H1 (cell line): ENCODE measurements at regions not wholly inside any gene's neighbourhood (a gene's known extent, or its start where the extent isn't known, plus 50 kb on each side); places are given as distances from the start of the nearest gene placed in this dataset.

Source experiments
- CTCF ChIA-PET: fragments of 300-600 bp; sonication (Branson Sonifier 250); formaldehyde crosslinking; loops from one replicate; lab custom pipeline; 2021; ENCODE audit not compliant: partially characterized antibody; lab: Charles Lee
- POLR2A ChIA-PET: fragments of 300-600 bp; sonication (Branson Sonifier 250); formaldehyde crosslinking; loops from one replicate; lab custom pipeline; 2021; ENCODE audit warnings: inconsistent platforms; ENCODE audit not compliant: partially characterized antibody; lab: Charles Lee
- DNase-seq, 2 experiments: peaks; one replicate each; pipeline versions ENCODE4 v3.0.0 to v3.0.0-alpha.2; 2010 to 2022; ENCODE audit warnings: low spot score in 2 of 2, low read depth in 1 of 2, mixed read lengths in 1 of 2
- FAIRE-seq: peaks from 2 replicates; lab custom pipeline; 2011; peaks lifted over from hg19 to GRCh38; lab: Jason Lieb, UNC
- H2AFZ ChIP-seq: 2 replicates; pipeline ENCODE4 v1.8.1; 2012; ENCODE audit warnings: low read length, inconsistent platforms
- H2AK5ac ChIP-seq: 2 replicates; pipeline ENCODE4 v1.6.1; 2013; ENCODE audit warnings: low read depth, low read length
- H2BK120ac ChIP-seq: replicated peaks from 2 replicates; pipeline ENCODE3; 2013; ENCODE audit warnings: low read depth, low read length, inconsistent platforms
- H2BK12ac ChIP-seq: 2 replicates; pipeline ENCODE4 v1.6.1; 2013; ENCODE audit warnings: low read depth, low read length
- H2BK15ac ChIP-seq: 2 replicates; pipeline ENCODE4 v1.6.1; 2013; ENCODE audit warnings: low read length
- H2BK20ac ChIP-seq: 2 replicates; pipeline ENCODE4 v1.6.1; 2013; ENCODE audit warnings: low read length
- H2BK5ac ChIP-seq: 2 replicates; pipeline ENCODE4 v1.6.1; 2013; ENCODE audit warnings: low read depth, low read length
- H3K14ac ChIP-seq: 2 replicates; pipeline ENCODE4 v1.6.1; 2013; ENCODE audit warnings: inconsistent platforms; ENCODE audit not compliant: insufficient read length
- H3K18ac ChIP-seq: 2 replicates; pipeline ENCODE4 v1.6.1; 2013; ENCODE audit warnings: low read length; ENCODE audit errors: extremely low read depth
- H3K23ac ChIP-seq: 2 replicates; pipeline ENCODE4 v1.6.1; 2013; ENCODE audit warnings: inconsistent platforms; ENCODE audit not compliant: insufficient read length
- H3K23me2 ChIP-seq: 2 replicates; pipeline ENCODE4 v1.6.1; 2013; ENCODE audit warnings: low read depth, low read length
- H3K27ac ChIP-seq: 2 replicates; pipeline ENCODE4 v1.6.1; 2011; ENCODE audit warnings: low read depth, low read length, inconsistent platforms
- H3K27me3 ChIP-seq, 4 experiments: replicated peaks in 1 of 4; 1 replicate in 1 of 4; 2 replicates in 3 of 4; pipeline versions ENCODE4 v1.6.1 to v1.8.1; 2011 to 2013; ENCODE audit warnings: low read length in 3 of 4, mild to moderate bottlenecking in 3 of 4, inconsistent platforms in 2 of 4, mixed read lengths in 2 of 4, moderate library complexity in 1 of 4; ENCODE audit not compliant: control insufficient read depth in 3 of 4, insufficient read depth in 3 of 4; ENCODE audit errors: extremely low read depth in 1 of 4
- H3K36me3 ChIP-seq, 4 experiments: 2 replicates each; pipeline versions ENCODE4 v1.6.1 to v1.8.1; 2011 to 2013; ENCODE audit warnings: mild to moderate bottlenecking in 4 of 4, low read length in 3 of 4, moderate library complexity in 2 of 4, control low read depth in 1 of 4, inconsistent platforms in 1 of 4; ENCODE audit not compliant: insufficient read depth in 4 of 4, control insufficient read depth in 2 of 4
- H3K4ac ChIP-seq: replicated peaks from 2 replicates; pipeline ENCODE3; 2013; ENCODE audit warnings: low read length, low read depth, mixed read lengths, inconsistent platforms; ENCODE audit not compliant: insufficient read length
- H3K4me1 ChIP-seq, 4 experiments: replicated peaks in 1 of 4; 1 replicate in 1 of 4; 2 replicates in 3 of 4; pipeline versions ENCODE4 v1.6.1 to v1.8.1; 2011 to 2013; ENCODE audit warnings: low read length in 3 of 4, inconsistent platforms in 2 of 4, mixed read lengths in 1 of 4; ENCODE audit not compliant: insufficient read depth in 4 of 4, control insufficient read depth in 3 of 4
- H3K4me2 ChIP-seq, 2 experiments: 2 replicates each; pipeline versions ENCODE4 v1.6.1 to v1.8.1; 2011 to 2013; ENCODE audit warnings: low read depth in 2 of 2, low read length in 2 of 2, control low read depth in 1 of 2, inconsistent platforms in 1 of 2, mild to moderate bottlenecking in 1 of 2; ENCODE audit not compliant: insufficient read depth in 1 of 2
- H3K4me3 ChIP-seq, 4 experiments: fragments of 200-600, 300-600 bp in 1 of 4; sonication (generic), shearing (Covaris generic), sonication (Bioruptor Twin) in 1 of 4; 2 replicates each; pipeline versions ENCODE4 v1.5.1 to v1.8.1; 2011 to 2016; ENCODE audit warnings: low read length in 4 of 4, low read depth in 3 of 4, control low read depth in 2 of 4, inconsistent platforms in 2 of 4, mild to moderate bottlenecking in 2 of 4, mixed read lengths in 1 of 4, moderate library complexity in 1 of 4; ENCODE audit not compliant: insufficient read depth in 2 of 4; ENCODE audit errors: extremely low read depth in 1 of 4
- H3K56ac ChIP-seq: replicated peaks from 2 replicates; pipeline ENCODE3; 2013; ENCODE audit warnings: low read depth, mild to moderate bottlenecking, mixed read lengths, low read length, inconsistent platforms; ENCODE audit not compliant: insufficient read length
- H3K79me1 ChIP-seq: 2 replicates; pipeline ENCODE4 v1.6.1; 2013; ENCODE audit warnings: low read depth, low read length, control low read depth
- H3K79me2 ChIP-seq, 2 experiments: 2 replicates each; pipeline versions ENCODE4 v1.6.1 to v1.8.1; 2012 to 2013; ENCODE audit warnings: low read length in 2 of 2, mild to moderate bottlenecking in 2 of 2, inconsistent platforms in 1 of 2; ENCODE audit not compliant: insufficient read depth in 2 of 2, control insufficient read depth in 1 of 2
- H3K9ac ChIP-seq, 4 experiments: replicated peaks in 1 of 4; 1 replicate in 1 of 4; 2 replicates in 3 of 4; pipeline versions ENCODE4 v1.6.1 to v1.8.1; 2011 to 2013; ENCODE audit warnings: low read depth in 3 of 4, low read length in 3 of 4, control low read depth in 2 of 4, mild to moderate bottlenecking in 2 of 4, moderate library complexity in 2 of 4, inconsistent platforms in 1 of 4; ENCODE audit errors: extremely low read depth in 1 of 4
- H3K9me3 ChIP-seq, 2 experiments: 2 replicates each; pipeline versions ENCODE4 v1.6.1 to v1.8.1; 2012 to 2013; ENCODE audit warnings: mild to moderate bottlenecking in 2 of 2, moderate library complexity in 2 of 2, control low read depth in 1 of 2, inconsistent platforms in 1 of 2, low read depth in 1 of 2, low read length in 1 of 2, mixed read lengths in 1 of 2; ENCODE audit not compliant: insufficient read depth in 2 of 2
- H4K20me1 ChIP-seq, 2 experiments: replicated peaks in 1 of 2; 2 replicates each; pipeline versions ENCODE3 to v1.8.1; 2011 to 2013; ENCODE audit warnings: inconsistent platforms in 2 of 2, low read length in 2 of 2, mild to moderate bottlenecking in 1 of 2; ENCODE audit not compliant: insufficient read depth in 2 of 2, control insufficient read depth in 1 of 2
- H4K5ac ChIP-seq: 2 replicates; pipeline ENCODE4 v1.6.1; 2013; ENCODE audit warnings: low read length, low read depth, mixed read lengths, inconsistent platforms; ENCODE audit not compliant: insufficient read length
- H4K8ac ChIP-seq: 2 replicates; pipeline ENCODE4 v1.8.0; 2013; ENCODE audit warnings: mild to moderate bottlenecking, moderate library complexity, low read length, inconsistent platforms; ENCODE audit not compliant: insufficient read depth; ENCODE audit errors: extremely low read depth
- H4K91ac ChIP-seq: replicated peaks from 2 replicates; pipeline ENCODE3; 2013; ENCODE audit warnings: low read length, mixed read lengths, inconsistent platforms; ENCODE audit not compliant: insufficient read length
- ASH2L ChIP-seq: fragments of 200-600, 300-600 bp; sonication (generic); IDR thresholded peaks from one replicate; pipeline ENCODE4 v1.7.1; 2017; ENCODE audit warnings: low read length
- E2F6 ChIP-seq: IDR thresholded peaks from 2 replicates; pipeline ENCODE4 v1.6.1; 2012; ENCODE audit warnings: inconsistent platforms
- EGR1 ChIP-seq: IDR thresholded peaks from 2 replicates; pipeline ENCODE4 v1.6.1; 2011; ENCODE audit warnings: low read depth, low read length, borderline replicate concordance
- HDAC2 ChIP-seq, 2 experiments: fragments of 300-600 bp in 1 of 2; sonication (generic) in 1 of 2; IDR thresholded peaks; 2 replicates each; pipeline ENCODE4 v1.6.1; 2011 to 2012; ENCODE audit warnings: low read depth in 2 of 2, low read length in 2 of 2, mild to moderate bottlenecking in 2 of 2, moderate library complexity in 2 of 2, borderline replicate concordance in 1 of 2, inconsistent platforms in 1 of 2
- PHF8 ChIP-seq: fragments of 200-600 bp; sonication (generic); conservative IDR thresholded peaks from 2 replicates; pipeline ENCODE4 v1.7.1; 2012; ENCODE audit warnings: low read depth, mild to moderate bottlenecking, inconsistent platforms, low read length, moderate library complexity
- RBBP5 ChIP-seq: IDR thresholded peaks from 2 replicates; pipeline ENCODE4 v1.7.1; 2012; ENCODE audit warnings: low read depth, mild to moderate bottlenecking, inconsistent platforms, low read length, moderate library complexity, borderline replicate concordance
- RNF2 ChIP-seq: fragments of 200-900, 300-1000 bp; sonication (generic); IDR thresholded peaks from 2 replicates; pipeline ENCODE4 v1.7.1; 2016; ENCODE audit warnings: borderline replicate concordance, low read depth, mild to moderate bottlenecking, antibody characterized with exemption, low read length; ENCODE audit not compliant: poor library complexity, severe bottlenecking; ENCODE audit errors: missing control alignments
- RXRA ChIP-seq: IDR thresholded peaks from 2 replicates; pipeline ENCODE4 v1.6.1; 2011; ENCODE audit warnings: low read depth, mild to moderate bottlenecking, low read length, moderate library complexity; ENCODE audit not compliant: insufficient read depth
- SUZ12 ChIP-seq: fragments of 200-600 bp; sonication (generic); IDR thresholded peaks from 2 replicates; pipeline ENCODE4 v1.6.1; 2012; ENCODE audit warnings: mild to moderate bottlenecking, inconsistent platforms, low read length, moderate library complexity, mixed read lengths
- USF2 ChIP-seq: IDR thresholded peaks from 2 replicates; pipeline ENCODE4 v1.6.1; 2011; ENCODE audit warnings: low read length, improper control_type of control experiment
- WGBS, 2 experiments: shearing (Covaris generic) in 1 of 2; methylation state at CpG; one replicate each; pipeline versions ENCODE4 v1.1.6 to v1.1.7; 2013 to 2015; ENCODE audit warnings: low lambda C conversion rate in 2 of 2, mixed read lengths in 2 of 2, inconsistent platforms in 1 of 2, low coverage in 1 of 2, missing lambda C conversion rate in 1 of 2; ENCODE audit not compliant: insufficient replicate concordance in 2 of 2, insufficient coverage in 1 of 2, insufficient read length in 1 of 2; ENCODE audit errors: extremely low coverage in 1 of 2, missing lambda C conversion rate in 1 of 2; 5-methylcytosine and 5-hydroxymethylcytosine counted together

- POLR2A ChIA-PET, result no interaction called here
- FAIRE-seq, result no peak
Measured at GRCh38 chr6:14428269-14428668, 310.7 kb downstream of the CD83 start.

More at GRCh38 chr6:14428269-14428668, 310.7 kb downstream of the CD83 start:
- TF ChIP-seq SUZ12 (no peak), RNF2 (no peak), E2F6 (no peak), RXRA (no peak), PHF8 (no peak), ASH2L (no peak), USF2 (no peak), EGR1 (no peak), RBBP5 (no peak), HDAC2 (IDR thresholded peaks at IDR 0.05; ENCODE audit: borderline replicate concordance in 1 of 2, low read depth in 2 of 2, low read length in 2 of 2) (no peak)
- no peak overlapping the region for H3K4ac ChIP-seq
- no peak for DNase-seq
- H3K23me2 ChIP-seq, result no peaks in the 10 kb centered on the region
- no peak overlapping the region for H2AFZ ChIP-seq
- H3K79me2 ChIP-seq, result no peaks in the 10 kb centered on the region
- no peak overlapping the region for H2BK12ac ChIP-seq
- 91% methylated on average over 3 of the region's 3 CpGs; no CpG with 5 or more reads in 1 of the 2 experiments for WGBS, 2 experiments
- no peak overlapping the region for H3K18ac ChIP-seq
- no peaks in the 10 kb centered on the region for H3K27me3 ChIP-seq
- no peak overlapping the region for H3K27ac ChIP-seq
- H3K9ac ChIP-seq, result no peak overlapping the region
- H2AK5ac ChIP-seq, result no peak overlapping the region
- H2BK120ac ChIP-seq, result no peak overlapping the region
- H4K20me1 ChIP-seq, result no peaks in the 10 kb centered on the region
- no peak overlapping the region for H2BK5ac ChIP-seq
- no peaks in the 10 kb centered on the region for H3K36me3 ChIP-seq
- no peak overlapping the region for H2BK20ac ChIP-seq
- H3K4me3 ChIP-seq, result no peak overlapping the region
- H3K4me2 ChIP-seq, result no peak overlapping the region
- H4K8ac ChIP-seq, result no peak overlapping the region
- no peak overlapping the region for H3K14ac ChIP-seq
- peaks cover 0 to 10% (median 4%) of the 10 kb centered on the region in 4 experiments; a peak in 3 of 7 replicates for H3K4me1 ChIP-seq
- no peaks in the 10 kb centered on the region for H3K9me3 ChIP-seq
- CTCF ChIA-PET, result interaction anchor here (1.0 to 1.9 kb wide), 3 partner anchors 9 to 217 kb away, joined by 3 to 4 read pairs (median 3); no protein-coding TSS in a partner anchor
- peak overlapping the region; percentile 65; the same call in 1 of the 2 replicates for H2BK15ac ChIP-seq
- no peaks in the 10 kb centered on the region for H3K79me1 ChIP-seq
- H3K23ac ChIP-seq, result no peak overlapping the region
- H4K5ac ChIP-seq, result no peak overlapping the region
- H3K56ac ChIP-seq, result no peak overlapping the region
- no peak overlapping the region for H4K91ac ChIP-seq
